Nephron (organoid): ENCODE measurements at regions not wholly inside any gene's neighbourhood (a gene's known extent, or its start where the extent isn't known, plus 50 kb on each side); places are given as distances from the start of the nearest gene placed in this dataset.

Source experiments
- H3K27ac Mint-ChIP-seq, 3 experiments: 2 replicates each; pipeline ENCODE4 v1.8.0; 2020; ENCODE audit warnings: mixed read lengths in 3 of 3, mild to moderate bottlenecking in 2 of 3, moderate library complexity in 1 of 3
- H3K27me3 Mint-ChIP-seq: 2 replicates; pipeline ENCODE4 v1.8.0; 2021; ENCODE audit warnings: low read depth, mild to moderate bottlenecking, moderate library complexity, mixed read lengths
- H3K36me3 Mint-ChIP-seq: 2 replicates; pipeline ENCODE4 v1.8.0; 2020; ENCODE audit warnings: low read depth, mixed read lengths
- H3K4me1 Mint-ChIP-seq: 2 replicates; pipeline ENCODE4 v1.8.0; 2020; ENCODE audit warnings: mixed read lengths
- H3K4me3 Mint-ChIP-seq, 3 experiments: 2 replicates each; pipeline ENCODE4 v1.8.0; 2020; ENCODE audit warnings: mild to moderate bottlenecking in 3 of 3, mixed read lengths in 3 of 3, moderate library complexity in 2 of 3
- H3K9me3 Mint-ChIP-seq: 2 replicates; pipeline ENCODE4 v1.8.0; 2020; ENCODE audit warnings: mixed read lengths
- TF ChIP-seq, protein P1 (sequence below), 3 experiments: fragments of 200-600 bp; sonication (generic); IDR thresholded peaks; one replicate each; pipeline ENCODE4 v1.5.0; 2021; ENCODE audit warnings: antibody characterized with exemption in 3 of 3; ENCODE audit not compliant: unreplicated experiment in 3 of 3

DNA sequence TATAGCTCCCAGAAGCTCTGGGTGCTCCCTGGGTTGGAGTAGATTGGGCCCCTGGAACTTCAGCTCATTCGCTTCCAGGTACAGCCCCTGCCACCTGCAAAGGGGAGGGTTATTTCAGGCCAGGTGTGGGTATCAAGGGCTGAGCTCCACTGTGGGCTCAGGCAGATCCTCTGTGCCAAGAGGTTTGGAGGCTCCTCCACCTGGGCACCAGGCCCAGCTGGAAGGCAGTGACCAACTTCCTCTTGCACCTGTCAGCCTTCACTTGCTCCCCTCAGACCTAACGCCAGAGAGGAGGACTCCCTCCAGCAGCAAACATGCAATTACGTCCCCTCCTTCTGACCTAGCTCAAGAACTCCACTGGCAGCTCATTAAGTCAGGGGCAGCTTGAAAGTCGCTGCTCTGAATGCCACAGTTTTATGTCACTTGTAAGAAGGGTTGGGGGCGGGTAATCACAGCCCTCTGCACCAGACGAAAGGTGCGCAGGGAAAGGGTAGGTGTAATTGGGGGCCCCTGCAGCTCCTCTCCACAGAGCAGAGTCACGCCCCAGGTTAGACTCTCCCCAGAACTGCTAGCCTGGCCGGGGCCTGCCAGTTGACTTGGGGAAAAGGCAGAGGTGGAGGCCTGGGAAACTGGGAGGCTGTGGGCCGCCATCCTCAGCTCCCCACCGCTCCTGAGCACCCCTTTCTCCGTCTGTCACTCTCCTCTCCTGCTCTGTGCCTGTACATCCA is 125.0 kb upstream of the TMPRSS2 start:
- Mint-ChIP-seq H3K36me3 (peaks cover 8% of the 10 kb centered on the region), H3K4me1 (no peaks in the 10 kb centered on the region), H3K27me3 (peaks cover 11% of the 10 kb centered on the region), H3K9me3 (peaks cover 14% of the 10 kb centered on the region), H3K4me3 (no peak overlapping the region), H3K27ac (no peak overlapping the region)
- TF ChIP-seq, protein P1, sequence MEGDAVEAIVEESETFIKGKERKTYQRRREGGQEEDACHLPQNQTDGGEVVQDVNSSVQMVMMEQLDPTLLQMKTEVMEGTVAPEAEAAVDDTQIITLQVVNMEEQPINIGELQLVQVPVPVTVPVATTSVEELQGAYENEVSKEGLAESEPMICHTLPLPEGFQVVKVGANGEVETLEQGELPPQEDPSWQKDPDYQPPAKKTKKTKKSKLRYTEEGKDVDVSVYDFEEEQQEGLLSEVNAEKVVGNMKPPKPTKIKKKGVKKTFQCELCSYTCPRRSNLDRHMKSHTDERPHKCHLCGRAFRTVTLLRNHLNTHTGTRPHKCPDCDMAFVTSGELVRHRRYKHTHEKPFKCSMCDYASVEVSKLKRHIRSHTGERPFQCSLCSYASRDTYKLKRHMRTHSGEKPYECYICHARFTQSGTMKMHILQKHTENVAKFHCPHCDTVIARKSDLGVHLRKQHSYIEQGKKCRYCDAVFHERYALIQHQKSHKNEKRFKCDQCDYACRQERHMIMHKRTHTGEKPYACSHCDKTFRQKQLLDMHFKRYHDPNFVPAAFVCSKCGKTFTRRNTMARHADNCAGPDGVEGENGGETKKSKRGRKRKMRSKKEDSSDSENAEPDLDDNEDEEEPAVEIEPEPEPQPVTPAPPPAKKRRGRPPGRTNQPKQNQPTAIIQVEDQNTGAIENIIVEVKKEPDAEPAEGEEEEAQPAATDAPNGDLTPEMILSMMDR (IDR thresholded peaks at IDR 0.05; ENCODE audit: unreplicated experiment in 3 of 3) = no peak

DNA sequence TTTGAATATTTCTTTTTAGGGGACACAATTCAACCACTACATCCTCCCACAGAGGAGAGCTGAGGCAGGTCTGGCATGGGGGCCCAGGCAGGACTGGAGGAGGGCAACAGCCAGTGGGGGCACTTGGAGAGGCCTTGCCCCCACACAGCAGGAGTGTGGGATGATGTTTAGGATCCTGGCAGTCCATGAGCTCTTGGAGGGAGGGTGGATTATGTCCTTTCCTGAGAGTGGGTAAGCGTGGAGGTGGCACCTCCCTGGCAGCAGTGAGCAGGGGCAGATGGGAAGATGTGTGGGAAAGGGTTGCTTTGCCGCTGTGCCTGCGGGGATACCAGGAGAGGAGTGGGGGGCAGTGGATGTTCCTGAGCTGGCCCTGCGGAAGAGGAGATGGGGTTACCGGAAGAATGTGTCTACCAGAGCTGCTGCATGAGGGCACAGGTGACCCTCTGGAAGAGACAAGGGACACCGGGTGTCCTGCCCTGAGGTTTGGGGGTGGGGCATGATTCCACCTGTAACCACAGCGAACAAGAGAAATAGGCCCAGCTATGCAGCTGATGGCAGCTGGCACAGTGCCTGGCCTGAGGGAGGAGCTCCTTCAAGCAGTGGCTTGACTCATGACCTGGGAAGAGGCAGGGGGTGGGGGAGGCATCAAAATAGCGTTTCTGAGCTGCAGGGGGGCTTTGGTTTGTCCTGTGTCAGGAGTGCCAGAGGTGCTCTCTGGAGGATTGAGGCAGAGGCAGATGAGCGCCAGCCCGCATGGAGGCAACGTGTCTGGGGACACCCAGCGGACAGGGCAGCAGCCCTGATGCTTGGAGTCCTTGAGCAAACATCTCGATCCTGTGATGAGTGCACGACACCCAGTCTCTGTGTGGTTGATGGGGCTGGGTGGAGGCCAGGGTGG is 123.9 kb upstream of the TMPRSS2 start:
- peaks cover 8% of the 10 kb centered on the region for H3K27me3 Mint-ChIP-seq
- H3K4me1 Mint-ChIP-seq = no peaks in the 10 kb centered on the region
- no peak overlapping the region for H3K27ac Mint-ChIP-seq
- H3K4me3 Mint-ChIP-seq = no peak overlapping the region
- TF ChIP-seq, protein P1 (IDR thresholded peaks at IDR 0.05; ENCODE audit: unreplicated experiment in 3 of 3) = no peak
- H3K36me3 Mint-ChIP-seq = peaks cover 8% of the 10 kb centered on the region
- H3K9me3 Mint-ChIP-seq = peaks cover 14% of the 10 kb centered on the region

- peaks cover 14% of the 10 kb centered on the region for H3K9me3 Mint-ChIP-seq
- TF ChIP-seq, protein P1 (IDR thresholded peaks at IDR 0.05; ENCODE audit: unreplicated experiment in 3 of 3) = no peak
- H3K36me3 Mint-ChIP-seq = peaks cover 8% of the 10 kb centered on the region
- H3K27me3 Mint-ChIP-seq = peaks cover 8% of the 10 kb centered on the region
- no peak overlapping the region for H3K27ac Mint-ChIP-seq
- H3K4me1 Mint-ChIP-seq = no peaks in the 10 kb centered on the region
- H3K4me3 Mint-ChIP-seq = no peak overlapping the region
These were observed 123.0 kb upstream of the TMPRSS2 start for GRCh38 chr21:41630917-41631316.

- Mint-ChIP-seq H3K27me3 (peaks cover 8% of the 10 kb centered on the region), H3K4me3 (no peak overlapping the region), H3K9me3 (peaks cover 14% of the 10 kb centered on the region), H3K27ac (no peak overlapping the region), H3K36me3 (peaks cover 8% of the 10 kb centered on the region), H3K4me1 (no peaks in the 10 kb centered on the region)
- TF ChIP-seq, protein P1 (IDR thresholded peaks at IDR 0.05; ENCODE audit: unreplicated experiment in 3 of 3) = no peak
These were observed 122.3 kb upstream of the TMPRSS2 start for GRCh38 chr21:41630249-41630648.

DNA sequence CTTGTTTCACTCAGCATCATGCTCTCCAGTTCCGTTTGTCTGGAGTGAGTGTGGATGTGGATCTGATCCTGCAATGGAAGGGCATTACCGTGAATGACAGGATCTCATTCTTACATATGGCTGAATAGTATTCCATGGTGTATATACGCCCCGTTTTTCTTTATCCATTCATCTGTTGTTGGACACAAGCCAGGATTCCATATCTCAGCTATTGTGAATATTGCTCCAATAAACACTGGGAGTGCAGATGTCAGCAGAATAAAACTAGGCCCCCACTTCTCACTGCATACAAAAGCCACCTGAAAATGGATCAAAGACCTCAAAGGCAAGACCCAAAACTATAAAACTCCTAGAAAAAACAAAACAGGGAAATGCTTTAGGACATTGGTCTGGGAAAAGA is 120.3 kb upstream of the TMPRSS2 start:
- H3K4me1 Mint-ChIP-seq = no peaks in the 10 kb centered on the region
- TF ChIP-seq, protein P1 (IDR thresholded peaks at IDR 0.05; ENCODE audit: unreplicated experiment in 3 of 3) = no peak
- H3K4me3 Mint-ChIP-seq = no peak overlapping the region
- peaks cover 20% of the 10 kb centered on the region for H3K9me3 Mint-ChIP-seq
- H3K36me3 Mint-ChIP-seq = peaks cover 8% of the 10 kb centered on the region
- H3K27ac Mint-ChIP-seq = no peak overlapping the region
- peaks cover 8% of the 10 kb centered on the region for H3K27me3 Mint-ChIP-seq
